ENCODE measurements at regions not wholly inside any gene's neighbourhood (a gene's known extent, or its start where the extent isn't known, plus 50 kb on each side); places are given as distances from the start of the nearest gene placed in this dataset.

DNA sequence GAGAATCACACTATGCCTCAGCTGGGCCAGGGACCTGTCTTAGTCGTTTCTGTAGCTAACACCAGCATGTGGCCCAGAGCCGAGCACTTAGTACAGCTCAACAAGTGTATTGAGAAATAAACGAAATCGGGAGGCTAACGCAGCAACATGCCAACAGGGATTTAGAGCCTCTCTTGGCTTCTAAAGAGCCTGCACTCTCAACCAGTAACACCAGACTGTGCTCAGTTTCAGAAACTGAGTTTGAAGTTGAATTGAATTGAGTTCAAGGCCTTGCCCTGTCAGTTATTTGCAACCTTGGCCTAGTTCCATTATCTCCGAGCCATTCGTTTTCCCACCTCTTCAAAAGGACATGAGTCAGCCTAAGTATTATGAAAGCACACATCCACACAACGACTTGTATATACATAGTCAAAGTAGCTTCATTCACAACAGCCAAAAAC is 71.3 kb upstream of the LDB2 start:
- TF ChIP-seq POLR2AphosphoS5 (IDR thresholded peaks at IDR 0.05; ENCODE audit: insufficient read depth, low read depth, low read length) (no peak), POLR2A (IDR thresholded peaks at IDR 0.05; ENCODE audit: low read depth, low read length) (no peak), EZH2 (IDR thresholded peaks at IDR 0.05; ENCODE audit: borderline replicate concordance, low read depth, low read length, severe bottlenecking) (no peak)
- TF ChIP-seq, protein P1, sequence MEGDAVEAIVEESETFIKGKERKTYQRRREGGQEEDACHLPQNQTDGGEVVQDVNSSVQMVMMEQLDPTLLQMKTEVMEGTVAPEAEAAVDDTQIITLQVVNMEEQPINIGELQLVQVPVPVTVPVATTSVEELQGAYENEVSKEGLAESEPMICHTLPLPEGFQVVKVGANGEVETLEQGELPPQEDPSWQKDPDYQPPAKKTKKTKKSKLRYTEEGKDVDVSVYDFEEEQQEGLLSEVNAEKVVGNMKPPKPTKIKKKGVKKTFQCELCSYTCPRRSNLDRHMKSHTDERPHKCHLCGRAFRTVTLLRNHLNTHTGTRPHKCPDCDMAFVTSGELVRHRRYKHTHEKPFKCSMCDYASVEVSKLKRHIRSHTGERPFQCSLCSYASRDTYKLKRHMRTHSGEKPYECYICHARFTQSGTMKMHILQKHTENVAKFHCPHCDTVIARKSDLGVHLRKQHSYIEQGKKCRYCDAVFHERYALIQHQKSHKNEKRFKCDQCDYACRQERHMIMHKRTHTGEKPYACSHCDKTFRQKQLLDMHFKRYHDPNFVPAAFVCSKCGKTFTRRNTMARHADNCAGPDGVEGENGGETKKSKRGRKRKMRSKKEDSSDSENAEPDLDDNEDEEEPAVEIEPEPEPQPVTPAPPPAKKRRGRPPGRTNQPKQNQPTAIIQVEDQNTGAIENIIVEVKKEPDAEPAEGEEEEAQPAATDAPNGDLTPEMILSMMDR (IDR thresholded peaks at IDR 0.05; ENCODE audit: extremely low read depth in 1 of 2, insufficient read depth in 1 of 2, low read depth in 1 of 2, low read length in 2 of 2): no peak
- TF ChIP-seq, protein P2, sequence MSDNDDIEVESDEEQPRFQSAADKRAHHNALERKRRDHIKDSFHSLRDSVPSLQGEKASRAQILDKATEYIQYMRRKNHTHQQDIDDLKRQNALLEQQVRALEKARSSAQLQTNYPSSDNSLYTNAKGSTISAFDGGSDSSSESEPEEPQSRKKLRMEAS (IDR thresholded peaks at IDR 0.05; ENCODE audit: insufficient read depth, insufficient read length): no peak
